ENCODE measurements at regions not wholly inside any gene's neighbourhood (a gene's known extent, or its start where the extent isn't known, plus 50 kb on each side); places are given as distances from the start of the nearest gene placed in this dataset.

- no peak overlapping the region for H3K27ac ChIP-seq (ENCODE audit: low read length)
- no peak overlapping the region for H3K4me3 ChIP-seq (ENCODE audit: low read length)
- H2AFZ ChIP-seq (ENCODE audit: low read depth, low read length), result no peak overlapping the region
- H4K20me1 ChIP-seq (ENCODE audit: insufficient read depth), result no peaks in the 10 kb centered on the region
- H3K9ac ChIP-seq (ENCODE audit: low read length), result no peak overlapping the region
- no peaks in the 10 kb centered on the region for H3F3A ChIP-seq (ENCODE audit: insufficient read depth, low read length, poor library complexity, severe bottlenecking)
- no peaks in the 10 kb centered on the region for H3K27me3 ChIP-seq (ENCODE audit: insufficient read depth, low read depth, low read length)
- no peak overlapping the region for H3K4me2 ChIP-seq (ENCODE audit: low read length)
- H3K9me2 ChIP-seq (ENCODE audit: insufficient read depth, low read length), result no peaks in the 10 kb centered on the region
- H3K79me2 ChIP-seq (replicated peaks; ENCODE audit: insufficient read depth, low read length), result no peaks in the 10 kb centered on the region
- no peaks in the 10 kb centered on the region for H3K36me3 ChIP-seq (ENCODE audit: insufficient read depth, low read length)
- H3K9me3 ChIP-seq (ENCODE audit: low read length), result no peaks in the 10 kb centered on the region
- TF ChIP-seq POLR2AphosphoS5 (IDR thresholded peaks at IDR 0.05), result no peak
- TF ChIP-seq RAD21 (conservative IDR thresholded peaks at IDR 0.05), result no peak
- TF ChIP-seq, protein P1, sequence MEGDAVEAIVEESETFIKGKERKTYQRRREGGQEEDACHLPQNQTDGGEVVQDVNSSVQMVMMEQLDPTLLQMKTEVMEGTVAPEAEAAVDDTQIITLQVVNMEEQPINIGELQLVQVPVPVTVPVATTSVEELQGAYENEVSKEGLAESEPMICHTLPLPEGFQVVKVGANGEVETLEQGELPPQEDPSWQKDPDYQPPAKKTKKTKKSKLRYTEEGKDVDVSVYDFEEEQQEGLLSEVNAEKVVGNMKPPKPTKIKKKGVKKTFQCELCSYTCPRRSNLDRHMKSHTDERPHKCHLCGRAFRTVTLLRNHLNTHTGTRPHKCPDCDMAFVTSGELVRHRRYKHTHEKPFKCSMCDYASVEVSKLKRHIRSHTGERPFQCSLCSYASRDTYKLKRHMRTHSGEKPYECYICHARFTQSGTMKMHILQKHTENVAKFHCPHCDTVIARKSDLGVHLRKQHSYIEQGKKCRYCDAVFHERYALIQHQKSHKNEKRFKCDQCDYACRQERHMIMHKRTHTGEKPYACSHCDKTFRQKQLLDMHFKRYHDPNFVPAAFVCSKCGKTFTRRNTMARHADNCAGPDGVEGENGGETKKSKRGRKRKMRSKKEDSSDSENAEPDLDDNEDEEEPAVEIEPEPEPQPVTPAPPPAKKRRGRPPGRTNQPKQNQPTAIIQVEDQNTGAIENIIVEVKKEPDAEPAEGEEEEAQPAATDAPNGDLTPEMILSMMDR (IDR thresholded peaks at IDR 0.05; ENCODE audit: poor library complexity, severe bottlenecking), result no peak
- no peak for TF ChIP-seq EZH2 (IDR thresholded peaks at IDR 0.05; ENCODE audit: borderline replicate concordance, insufficient read depth, low read length, poor library complexity, severe bottlenecking)
- TF ChIP-seq SMC3 (conservative IDR thresholded peaks at IDR 0.05; ENCODE audit: poor library complexity), result no peak
- TF ChIP-seq MXI1 (conservative IDR thresholded peaks at IDR 0.05; ENCODE audit: poor library complexity, severe bottlenecking), result no peak
- no peak for TF ChIP-seq REST (IDR thresholded peaks at IDR 0.05; ENCODE audit: borderline replicate concordance)
- no peak for TF ChIP-seq TAF1 (IDR thresholded peaks at IDR 0.05; ENCODE audit: low read depth)
- TF ChIP-seq EP300 (conservative IDR thresholded peaks at IDR 0.05; ENCODE audit: poor library complexity, severe bottlenecking), result no peak
These were observed 257.8 kb upstream of the PPP2R2D start for GRCh38 chr10:131642966-131643365.

DNA sequence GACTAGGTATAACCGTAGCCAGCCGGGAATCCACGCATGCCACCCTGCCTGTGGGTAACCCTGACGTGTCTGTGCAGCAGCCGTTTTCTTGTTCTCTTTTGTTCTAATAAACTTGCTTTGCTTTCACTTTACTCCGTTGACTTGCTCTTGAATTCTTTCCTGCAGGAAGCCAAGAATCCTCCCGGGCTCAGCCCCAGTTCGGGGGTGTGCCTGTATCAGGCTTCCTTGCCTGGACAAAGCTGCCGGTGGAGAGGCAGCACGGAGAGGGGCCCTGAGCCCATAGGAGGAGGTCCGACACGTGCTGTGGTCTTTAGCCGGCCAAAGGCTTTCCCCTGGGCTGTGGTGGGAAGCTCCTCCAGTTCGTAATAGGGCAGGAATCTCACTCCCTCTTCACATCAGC is 256.5 kb upstream of the PPP2R2D start:
- Histone ChIP-seq H4K20me1 (ENCODE audit: insufficient read depth) (no peaks in the 10 kb centered on the region), H3F3A (ENCODE audit: insufficient read depth, low read length, poor library complexity, severe bottlenecking) (no peaks in the 10 kb centered on the region), H3K9me2 (ENCODE audit: insufficient read depth, low read length) (no peaks in the 10 kb centered on the region), H3K9ac (ENCODE audit: low read length) (no peak overlapping the region), H3K27ac (ENCODE audit: low read length) (no peak overlapping the region), H3K4me2 (ENCODE audit: low read length) (no peak overlapping the region), H3K36me3 (ENCODE audit: insufficient read depth, low read length) (no peaks in the 10 kb centered on the region), H3K79me2 (replicated peaks; ENCODE audit: insufficient read depth, low read length) (no peaks in the 10 kb centered on the region), H2AFZ (ENCODE audit: low read depth, low read length) (no peak overlapping the region), H3K9me3 (ENCODE audit: low read length) (no peaks in the 10 kb centered on the region), H3K4me3 (ENCODE audit: low read length) (no peak overlapping the region), H3K27me3 (ENCODE audit: insufficient read depth, low read depth, low read length) (no peaks in the 10 kb centered on the region)
- TF ChIP-seq RAD21 (conservative IDR thresholded peaks at IDR 0.05) (no peak), POLR2AphosphoS5 (IDR thresholded peaks at IDR 0.05) (no peak), SMC3 (conservative IDR thresholded peaks at IDR 0.05; ENCODE audit: poor library complexity) (no peak), EZH2 (IDR thresholded peaks at IDR 0.05; ENCODE audit: borderline replicate concordance, insufficient read depth, low read length, poor library complexity, severe bottlenecking) (no peak), TAF1 (IDR thresholded peaks at IDR 0.05; ENCODE audit: low read depth) (no peak)
- TF ChIP-seq, protein P1 (IDR thresholded peaks at IDR 0.05; ENCODE audit: poor library complexity, severe bottlenecking), result no peak
